ENCODE measurements at regions not wholly inside any gene's neighbourhood (a gene's known extent, or its start where the extent isn't known, plus 50 kb on each side); places are given as distances from the start of the nearest gene placed in this dataset.

DNA sequence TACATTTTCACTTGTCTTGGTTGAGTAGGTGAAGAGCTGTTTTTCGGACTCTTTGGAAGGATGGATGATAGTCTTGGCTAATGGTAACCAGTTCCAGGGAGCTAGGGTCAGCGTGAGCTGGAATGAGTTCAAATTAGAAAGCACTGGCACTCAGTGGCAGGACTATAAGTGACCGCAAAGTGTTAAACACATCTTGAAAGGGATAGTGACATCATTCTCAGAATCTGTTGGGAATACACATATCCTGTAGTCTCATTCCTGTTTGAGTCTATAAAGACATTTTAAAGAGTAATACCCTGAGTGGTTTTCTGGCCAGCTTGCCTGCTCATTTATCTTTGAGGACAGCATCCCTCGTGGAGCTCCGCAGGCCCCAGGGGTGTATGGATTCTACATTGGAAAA is 56.7 kb upstream of the TMEM248 start:
- no peak for DNase-seq
- TF ChIP-seq POLR2A (IDR thresholded peaks at IDR 0.05; ENCODE audit: low read length) (no peak), GATA1 (IDR thresholded peaks at IDR 0.05; ENCODE audit: low read depth, low read length) (no peak)

- TF ChIP-seq POLR2A (IDR thresholded peaks at IDR 0.05; ENCODE audit: low read length) = no peak
- TF ChIP-seq GATA1 (IDR thresholded peaks at IDR 0.05; ENCODE audit: low read depth, low read length) = no peak
- DNase-seq = no peak
Measured at GRCh38 chr7:66865290-66865864, 55.6 kb upstream of the TMEM248 start.

GRCh38 chr7:66867198-66867790 is 53.7 kb upstream of the TMEM248 start:
- TF ChIP-seq POLR2A (IDR thresholded peaks at IDR 0.05; ENCODE audit: low read length) (no peak), GATA1 (IDR thresholded peaks at IDR 0.05; ENCODE audit: low read depth, low read length) (no peak)
- DNase-seq = no peak

GRCh38 chr7:66869660-66870450 is 51.2 kb upstream of the TMEM248 start:
- TF ChIP-seq POLR2A (IDR thresholded peaks at IDR 0.05; ENCODE audit: low read length) (peak; percentile 27), GATA1 (IDR thresholded peaks at IDR 0.05; ENCODE audit: low read depth, low read length) (peak; percentile 29)
- peak; percentile 79 to 90 for DNase-seq

DNA sequence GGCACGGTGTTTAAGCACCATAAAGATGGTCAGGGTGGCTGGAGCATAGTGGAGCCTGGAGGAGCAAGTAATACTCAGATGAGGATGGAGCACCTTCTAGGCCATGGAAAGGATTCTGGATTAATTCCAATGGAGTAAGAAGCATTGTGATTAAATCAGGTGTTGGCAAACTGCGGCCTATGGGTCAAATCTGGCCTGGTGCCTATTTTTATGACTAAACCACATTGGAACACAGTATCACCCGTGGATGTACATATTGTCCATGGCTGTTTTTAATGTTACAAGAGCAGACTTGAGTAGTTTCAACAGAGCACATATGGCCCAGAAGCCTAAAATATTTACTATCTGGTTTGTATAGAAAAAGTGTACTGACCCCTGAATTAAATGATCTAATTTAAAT is 49.9 kb upstream of the TMEM248 start:
- peak in 1 of 2 experiments; percentile 11 for DNase-seq
- TF ChIP-seq POLR2A (IDR thresholded peaks at IDR 0.05; ENCODE audit: low read length) (no peak), GATA1 (IDR thresholded peaks at IDR 0.05; ENCODE audit: low read depth, low read length) (no peak)
